Mucosa of descending colon (tissue), 3 donors: ENCODE measurements at regions not wholly inside any gene's neighbourhood (a gene's known extent, or its start where the extent isn't known, plus 50 kb on each side); places are given as distances from the start of the nearest gene placed in this dataset.

Experiments
- ATAC-seq: fragments of 200-7000 bp; cut with Tn5 transposase; one replicate; pipeline ENCODE4 v1.9.1; 2020; ENCODE audit warnings: mild to moderate bottlenecking, moderate library complexity
- DNase-seq, 3 donors: peaks; one replicate each; pipeline ENCODE4 v3.0.0-alpha.2; 2020
- H3K36me3 ChIP-seq: fragments of 200-600 bp; one replicate; pipeline ENCODE4 v1.8.0; 2021; ENCODE audit warnings: low read depth, mild to moderate bottlenecking
- H3K4me1 ChIP-seq: fragments of 200-600 bp; one replicate; pipeline ENCODE4 v1.8.0; 2021; ENCODE audit warnings: low read depth, mild to moderate bottlenecking
- H3K4me3 ChIP-seq: fragments of 200-600 bp; one replicate; pipeline ENCODE4 v1.8.0; 2021; ENCODE audit warnings: mild to moderate bottlenecking
- H3K9me3 ChIP-seq: fragments of 200-600 bp; one replicate; pipeline ENCODE4 v1.8.0; 2021; ENCODE audit warnings: mild to moderate bottlenecking
- CTCF ChIP-seq: fragments of 200-600 bp; IDR thresholded peaks from one replicate; pipeline ENCODE4 v1.8.0; 2022; ENCODE audit warnings: antibody characterized with exemption, mild to moderate bottlenecking
- intact Hi-C, 2 donors: fragments of 100-400 bp; cut with DNase I in 1 of 2; cut with micrococcal nuclease in 1 of 2; formaldehyde crosslinking; loops; one replicate each; pipeline versions ENCODE4 v1.11.0 to v1.11.1; 2022; cut with DNase I, micrococcal nuclease
- donor health status: DM: no; HTN: no; CAD: no; lungs with moderate emphysema.
- donor health status: DM: no; HTN: no; CAD: no.
- donor health status: DM: no; HTN: yes; CAD: no.

DNA sequence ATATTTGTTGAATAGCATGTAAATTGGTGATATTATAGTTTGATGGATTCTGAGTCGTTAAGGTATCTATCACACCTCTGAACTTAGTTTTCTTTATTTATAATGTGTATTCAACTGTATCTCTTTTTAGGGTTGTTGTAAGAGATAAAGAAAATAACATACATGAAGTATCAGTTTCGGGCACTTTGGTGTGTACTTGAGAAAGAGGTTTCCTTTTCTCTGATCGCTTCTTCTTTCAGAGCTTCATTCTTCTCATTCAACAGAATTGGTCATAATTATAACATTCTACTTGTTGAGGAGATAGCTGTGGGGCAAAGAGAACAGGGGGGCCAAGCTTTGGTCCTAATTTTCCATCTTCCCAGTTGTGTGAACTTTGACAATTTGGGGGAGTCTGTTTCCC lies 508.0 kb downstream of the PLPP3 start:
- intact Hi-C loops, result no loop called here
- ATAC-seq, result no peak
- no peak for TF ChIP-seq CTCF

GRCh38 chr1:56070601-56071000 lies 508.8 kb downstream of the PLPP3 start:
- Histone ChIP-seq H3K4me3 (no peak overlapping the region), H3K4me1 (no peaks in the 10 kb centered on the region), H3K9me3 (no peaks in the 10 kb centered on the region), H3K36me3 (no peaks in the 10 kb centered on the region)
- no peak for DNase-seq
- no peak for TF ChIP-seq CTCF
- no peak for ATAC-seq
- intact Hi-C loops, result no loop called here

More for the DNA sequence above, 508.0 kb downstream of the PLPP3 start:
- Histone ChIP-seq H3K4me3 (no peak overlapping the region), H3K9me3 (no peaks in the 10 kb centered on the region), H3K36me3 (no peaks in the 10 kb centered on the region), H3K4me1 (no peaks in the 10 kb centered on the region)
- no peak for DNase-seq

- Histone ChIP-seq H3K9me3 (no peaks in the 10 kb centered on the region), H3K36me3 (no peaks in the 10 kb centered on the region), H3K4me1 (no peaks in the 10 kb centered on the region), H3K4me3 (no peak overlapping the region)
- intact Hi-C loops, result no loop called here
- no peak for TF ChIP-seq CTCF
- ATAC-seq, result no peak
- DNase-seq, result no peak
Observed at GRCh38 chr1:56069824-56070223, 509.5 kb downstream of the PLPP3 start.

- DNase-seq (no peak), ATAC-seq (no peak)
- H3K4me3 ChIP-seq, result no peak overlapping the region
- intact Hi-C loops, result no loop called here
- no peaks in the 10 kb centered on the region for H3K4me1 ChIP-seq
- no peaks in the 10 kb centered on the region for H3K9me3 ChIP-seq
- no peak for TF ChIP-seq CTCF
- H3K36me3 ChIP-seq, result no peaks in the 10 kb centered on the region
Observed at GRCh38 chr1:56068908-56069307, 510.5 kb downstream of the PLPP3 start.

DNA sequence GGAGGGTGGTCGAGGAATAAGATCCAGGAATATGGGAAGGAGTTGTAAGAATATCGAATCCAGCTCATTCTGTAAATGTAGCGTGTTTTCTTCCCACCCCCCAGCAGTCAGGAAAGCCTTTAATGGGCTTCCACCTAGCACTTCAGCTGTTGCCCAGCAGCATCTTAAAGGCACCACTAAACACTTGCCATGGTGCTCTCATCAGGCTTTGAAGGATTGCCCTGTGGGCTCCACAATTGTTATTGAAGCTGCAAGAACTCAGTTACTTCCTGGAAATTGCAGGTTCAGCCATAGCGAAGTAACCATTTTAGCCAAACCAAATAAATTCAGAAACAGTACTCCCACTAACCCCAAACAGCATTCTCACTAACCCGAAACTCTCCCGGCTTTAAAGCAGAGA lies 511.2 kb downstream of the PLPP3 start:
- no peaks in the 10 kb centered on the region for H3K4me1 ChIP-seq
- no peaks in the 10 kb centered on the region for H3K36me3 ChIP-seq
- no peak for TF ChIP-seq CTCF
- no peak overlapping the region for H3K4me3 ChIP-seq
- no peaks in the 10 kb centered on the region for H3K9me3 ChIP-seq
- DNase-seq (no peak), ATAC-seq (no peak)
- intact Hi-C loops, result no loop called here

- TF ChIP-seq CTCF, result no peak
- Histone ChIP-seq H3K4me1 (no peaks in the 10 kb centered on the region), H3K4me3 (no peak overlapping the region), H3K36me3 (no peaks in the 10 kb centered on the region), H3K9me3 (no peaks in the 10 kb centered on the region)
- intact Hi-C loops, result no loop called here
- DNase-seq, result no peak
- no peak for ATAC-seq
Observed at GRCh38 chr1:56065729-56066128, 513.6 kb downstream of the PLPP3 start.
